Astrocyte of the cerebellum (primary cell): ENCODE measurements at regions not wholly inside any gene's neighbourhood (a gene's known extent, or its start where the extent isn't known, plus 50 kb on each side); places are given as distances from the start of the nearest gene placed in this dataset.

Experiments
- DNase-seq: peaks from one replicate; pipeline ENCODE4 v3.0.0-alpha.2; 2011; ENCODE audit warnings: low read depth
- H3K4me3 ChIP-seq: 2 replicates; pipeline ENCODE4 v1.5.1; 2011; ENCODE audit warnings: mild to moderate bottlenecking, low read depth, low read length, moderate library complexity
- in situ Hi-C: cut with HindIII; loops from 2 replicates; pipeline ENCODE4 v1.10.0; 2017; ENCODE audit warnings: low sequenced_read_pairs
- TF ChIP-seq, protein P1 (sequence below): IDR thresholded peaks from 2 replicates; pipeline ENCODE4 v1.5.1; 2012; ENCODE audit warnings: low read length, low read depth, moderate library complexity, mild to moderate bottlenecking; ENCODE audit errors: missing control alignments

DNA sequence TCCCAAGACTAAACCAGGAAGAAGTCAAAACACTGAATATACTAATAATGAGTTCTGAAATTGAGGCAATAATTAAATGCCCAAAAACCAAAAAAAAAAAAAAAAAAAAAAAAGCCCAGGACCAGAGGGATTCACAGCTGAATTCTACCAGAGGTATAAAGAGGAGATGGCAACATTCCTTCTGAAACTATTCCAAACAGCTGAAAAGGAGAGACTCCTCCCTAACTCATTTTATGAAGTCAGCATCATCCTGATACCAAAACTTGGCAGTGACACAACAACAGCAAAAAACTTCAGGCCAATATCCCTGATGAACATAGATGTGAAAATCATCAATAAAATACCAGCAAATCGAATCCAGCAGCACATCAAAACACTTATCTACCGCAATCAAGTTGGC lies 108.5 kb upstream of the COL3A1 start:
- in situ Hi-C loops: no loop called here
- TF ChIP-seq, protein P1, sequence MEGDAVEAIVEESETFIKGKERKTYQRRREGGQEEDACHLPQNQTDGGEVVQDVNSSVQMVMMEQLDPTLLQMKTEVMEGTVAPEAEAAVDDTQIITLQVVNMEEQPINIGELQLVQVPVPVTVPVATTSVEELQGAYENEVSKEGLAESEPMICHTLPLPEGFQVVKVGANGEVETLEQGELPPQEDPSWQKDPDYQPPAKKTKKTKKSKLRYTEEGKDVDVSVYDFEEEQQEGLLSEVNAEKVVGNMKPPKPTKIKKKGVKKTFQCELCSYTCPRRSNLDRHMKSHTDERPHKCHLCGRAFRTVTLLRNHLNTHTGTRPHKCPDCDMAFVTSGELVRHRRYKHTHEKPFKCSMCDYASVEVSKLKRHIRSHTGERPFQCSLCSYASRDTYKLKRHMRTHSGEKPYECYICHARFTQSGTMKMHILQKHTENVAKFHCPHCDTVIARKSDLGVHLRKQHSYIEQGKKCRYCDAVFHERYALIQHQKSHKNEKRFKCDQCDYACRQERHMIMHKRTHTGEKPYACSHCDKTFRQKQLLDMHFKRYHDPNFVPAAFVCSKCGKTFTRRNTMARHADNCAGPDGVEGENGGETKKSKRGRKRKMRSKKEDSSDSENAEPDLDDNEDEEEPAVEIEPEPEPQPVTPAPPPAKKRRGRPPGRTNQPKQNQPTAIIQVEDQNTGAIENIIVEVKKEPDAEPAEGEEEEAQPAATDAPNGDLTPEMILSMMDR: no peak
- H3K4me3 ChIP-seq: no peak overlapping the region
- no peak for DNase-seq

DNA sequence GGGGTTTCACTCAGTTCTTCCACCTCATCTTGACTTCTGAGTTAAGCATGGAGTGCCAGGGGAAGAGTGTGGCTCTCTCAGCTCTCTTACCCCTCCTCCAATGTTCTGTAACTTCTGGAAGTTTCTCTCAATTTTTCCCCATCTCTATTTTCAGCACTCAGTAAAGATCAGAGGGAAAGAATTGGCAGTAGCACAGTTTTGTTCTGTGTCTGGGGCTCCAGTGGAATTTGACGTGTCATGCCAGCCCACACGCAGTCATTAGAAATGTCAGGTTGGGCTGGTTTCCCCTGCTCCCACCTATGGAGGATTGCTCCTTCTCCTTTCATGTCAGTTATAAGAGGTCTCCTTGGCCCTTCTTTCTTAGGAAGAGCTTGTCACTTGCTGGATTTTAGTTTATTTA lies 104.6 kb upstream of the COL3A1 start:
- TF ChIP-seq, protein P1: no peak
- in situ Hi-C loops: no loop called here
- no peak for DNase-seq
- H3K4me3 ChIP-seq: no peak overlapping the region

DNA sequence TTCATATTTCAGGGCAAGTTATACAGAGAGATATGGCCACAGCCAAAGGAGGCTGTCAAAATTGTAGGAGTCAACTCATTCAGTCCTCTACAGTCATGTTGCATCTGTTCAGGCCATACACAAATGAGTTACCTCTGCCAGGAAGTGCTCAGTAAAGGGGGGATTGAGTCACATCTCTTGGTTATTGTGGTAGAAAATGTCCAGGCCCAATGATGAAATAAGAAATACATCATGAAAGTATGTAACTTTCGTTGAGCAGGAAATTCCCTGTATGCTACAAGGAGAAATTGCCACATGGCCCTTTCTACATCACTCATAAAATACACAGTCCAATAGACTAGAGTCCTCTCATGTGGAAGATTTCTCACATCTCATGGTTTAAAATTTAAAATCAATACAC lies 103.9 kb upstream of the COL3A1 start:
- H3K4me3 ChIP-seq: no peak overlapping the region
- TF ChIP-seq, protein P1: no peak
- DNase-seq: peak; percentile 20
- in situ Hi-C loops: no loop called here

DNA sequence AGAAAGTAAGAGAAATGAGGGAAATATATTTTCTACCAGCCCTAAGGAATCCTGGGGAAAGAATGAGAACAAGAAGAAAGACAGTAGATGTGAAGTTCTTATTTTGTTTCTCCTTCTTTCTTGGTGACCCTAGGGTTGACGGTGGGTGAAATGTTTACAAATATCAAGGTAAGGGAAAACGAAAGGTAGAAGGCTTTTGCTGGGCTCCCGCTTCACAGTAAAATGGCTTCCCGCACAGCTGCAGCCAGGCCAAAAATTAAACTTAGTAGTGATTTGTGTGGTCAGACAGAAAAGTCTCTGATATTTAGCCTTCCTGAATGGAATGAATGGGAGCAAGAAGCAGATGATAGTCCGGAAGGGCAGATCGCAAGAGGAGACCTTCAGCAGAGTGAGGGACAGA lies 99.1 kb upstream of the COL3A1 start:
- no peak overlapping the region for H3K4me3 ChIP-seq
- no peak for DNase-seq
- in situ Hi-C loops: no loop called here
- TF ChIP-seq, protein P1: no peak

DNA sequence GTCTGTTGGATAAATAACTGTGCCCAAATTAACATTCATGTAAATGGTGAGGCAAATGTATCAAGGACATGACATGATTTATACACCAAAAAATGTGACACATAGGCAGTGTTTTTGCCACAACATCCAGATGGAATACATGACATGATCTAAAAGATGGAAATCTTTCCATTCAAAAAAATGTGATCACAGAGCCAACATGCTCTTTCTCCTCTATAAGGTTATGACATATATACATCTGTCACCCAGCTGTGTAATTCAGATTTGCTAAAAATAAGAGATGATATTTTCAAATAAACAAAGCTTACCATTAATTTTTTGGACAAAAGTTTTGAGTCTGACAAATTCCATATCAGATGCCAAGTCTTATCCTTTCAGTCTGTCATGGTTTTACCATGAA lies 95.5 kb upstream of the COL3A1 start:
- TF ChIP-seq, protein P1: no peak
- in situ Hi-C loops: no loop called here
- DNase-seq: no peak
- no peak overlapping the region for H3K4me3 ChIP-seq

DNA sequence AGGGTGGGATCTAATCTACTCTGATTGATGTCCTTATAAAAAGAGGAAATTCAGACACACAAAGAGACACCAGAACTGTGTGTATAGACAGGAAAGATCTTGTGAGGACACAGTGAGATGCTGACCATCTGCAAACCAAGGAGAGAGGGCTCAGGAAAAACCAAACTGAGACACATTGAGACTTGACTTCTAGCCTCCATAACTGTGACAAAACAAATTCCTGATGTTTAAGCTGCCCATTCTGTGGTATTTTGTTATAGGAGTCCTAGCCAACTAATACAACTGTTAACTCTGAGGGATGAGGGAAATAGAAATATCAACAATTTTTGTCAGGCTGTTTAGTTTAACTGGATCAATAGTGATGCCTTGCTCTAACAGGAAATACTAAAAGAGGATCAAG lies 93.4 kb upstream of the COL3A1 start:
- no peak for DNase-seq
- in situ Hi-C loops: no loop called here
- H3K4me3 ChIP-seq: no peak overlapping the region
- TF ChIP-seq, protein P1: no peak

DNA sequence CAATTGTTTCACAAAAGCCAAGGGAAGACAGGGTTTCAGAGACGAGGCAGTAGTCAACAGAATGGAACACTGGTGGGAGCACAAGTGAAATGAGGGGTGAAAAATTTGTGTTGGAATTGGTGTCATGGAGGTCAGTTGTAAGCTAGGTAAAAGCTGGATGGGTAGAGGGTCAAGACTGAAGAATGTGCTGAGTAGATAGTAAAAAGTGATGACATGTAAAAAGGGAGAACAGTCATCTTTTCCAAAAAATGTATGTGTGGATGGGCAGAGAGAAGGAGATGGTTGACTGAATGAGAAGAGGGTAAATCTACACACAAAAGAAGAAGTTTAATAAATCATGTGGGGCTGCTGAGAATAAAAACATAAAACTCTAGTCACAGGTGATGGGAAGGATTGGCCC lies 92.7 kb upstream of the COL3A1 start:
- TF ChIP-seq, protein P1: no peak
- no peak overlapping the region for H3K4me3 ChIP-seq
- no peak for DNase-seq
- in situ Hi-C loops: no loop called here
